ENCODE measurements at regions not wholly inside any gene's neighbourhood (a gene's known extent, or its start where the extent isn't known, plus 50 kb on each side); places are given as distances from the start of the nearest gene placed in this dataset.
A peak's percentile ranks its signal among the peaks of the same experiment; 100 is the strongest.

DNA sequence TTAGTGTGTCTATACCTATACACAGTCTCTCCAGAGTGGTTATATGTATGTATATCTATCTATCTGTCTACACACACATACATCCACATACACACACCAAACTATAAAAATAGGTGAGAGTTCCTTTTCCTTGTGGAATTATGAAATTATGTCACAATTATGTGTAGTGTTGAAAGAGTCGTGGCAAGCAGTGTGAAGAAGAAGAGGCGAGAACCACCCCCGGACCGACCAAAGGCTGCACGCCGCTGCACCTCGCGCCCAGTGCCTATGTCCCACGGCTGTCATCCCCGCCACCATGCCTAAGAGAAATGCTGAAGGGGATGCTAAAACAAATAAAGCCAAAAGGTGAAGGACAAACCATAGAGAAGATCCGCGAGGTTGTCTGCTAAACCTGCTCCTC is 95.0 kb upstream of the RAP2B start:
- Histone ChIP-seq H2BK12ac (ENCODE audit: low read length in 2 of 2) (no peak overlapping the region), H4K91ac (ENCODE audit: low read length) (no peak overlapping the region), H3K4ac (ENCODE audit: low read depth in 1 of 2, low read length in 2 of 2) (no peak overlapping the region), H3K9ac (ENCODE audit: low read length) (no peak overlapping the region), H2BK5ac (ENCODE audit: low read depth, low read length, poor library complexity, severe bottlenecking) (no peak overlapping the region), H3K27me3 (ENCODE audit: control insufficient read depth in 1 of 2, insufficient read depth in 1 of 2, low read length in 2 of 2) (no peaks in the 10 kb centered on the region), H2AK5ac (ENCODE audit: low read length, severe bottlenecking) (no peak overlapping the region), H3K79me1 (replicated peaks; ENCODE audit: low read length, poor library complexity, severe bottlenecking) (no peaks in the 10 kb centered on the region), H2BK120ac (ENCODE audit: low read depth, low read length) (no peak overlapping the region), H3K4me2 (ENCODE audit: low read length, poor library complexity, severe bottlenecking) (no peak overlapping the region), H3K18ac (ENCODE audit: low read depth in 1 of 2, low read length in 2 of 2) (no peak overlapping the region), H3K23ac (ENCODE audit: low read length in 2 of 2) (no peak overlapping the region), H3K14ac (ENCODE audit: low read length in 2 of 2) (no peak overlapping the region), H4K8ac (ENCODE audit: low read length) (no peak overlapping the region), H3K9me3 (ENCODE audit: control insufficient read depth, low read length) (no peaks in the 10 kb centered on the region), H3K36me3 (ENCODE audit: control insufficient read depth in 1 of 2, insufficient read depth in 2 of 2, low read depth in 1 of 2, low read length in 2 of 2) (no peaks in the 10 kb centered on the region), H2BK15ac (ENCODE audit: low read depth, poor library complexity, severe bottlenecking) (no peak overlapping the region), H3K27ac (ENCODE audit: low read length, poor library complexity, severe bottlenecking) (no peak overlapping the region), H3K4me3 (ENCODE audit: insufficient read depth in 1 of 2, low read depth in 1 of 2, low read length in 2 of 2) (no peak overlapping the region), H3K4me1 (ENCODE audit: control insufficient read depth, insufficient read depth, low read depth, low read length) (no peaks in the 10 kb centered on the region), H2AFZ (ENCODE audit: low read depth, low read length) (no peak overlapping the region)
- WGBS = 96% methylated on average over 12 of the region's 12 CpGs
- DNase-seq = no peak

DNA sequence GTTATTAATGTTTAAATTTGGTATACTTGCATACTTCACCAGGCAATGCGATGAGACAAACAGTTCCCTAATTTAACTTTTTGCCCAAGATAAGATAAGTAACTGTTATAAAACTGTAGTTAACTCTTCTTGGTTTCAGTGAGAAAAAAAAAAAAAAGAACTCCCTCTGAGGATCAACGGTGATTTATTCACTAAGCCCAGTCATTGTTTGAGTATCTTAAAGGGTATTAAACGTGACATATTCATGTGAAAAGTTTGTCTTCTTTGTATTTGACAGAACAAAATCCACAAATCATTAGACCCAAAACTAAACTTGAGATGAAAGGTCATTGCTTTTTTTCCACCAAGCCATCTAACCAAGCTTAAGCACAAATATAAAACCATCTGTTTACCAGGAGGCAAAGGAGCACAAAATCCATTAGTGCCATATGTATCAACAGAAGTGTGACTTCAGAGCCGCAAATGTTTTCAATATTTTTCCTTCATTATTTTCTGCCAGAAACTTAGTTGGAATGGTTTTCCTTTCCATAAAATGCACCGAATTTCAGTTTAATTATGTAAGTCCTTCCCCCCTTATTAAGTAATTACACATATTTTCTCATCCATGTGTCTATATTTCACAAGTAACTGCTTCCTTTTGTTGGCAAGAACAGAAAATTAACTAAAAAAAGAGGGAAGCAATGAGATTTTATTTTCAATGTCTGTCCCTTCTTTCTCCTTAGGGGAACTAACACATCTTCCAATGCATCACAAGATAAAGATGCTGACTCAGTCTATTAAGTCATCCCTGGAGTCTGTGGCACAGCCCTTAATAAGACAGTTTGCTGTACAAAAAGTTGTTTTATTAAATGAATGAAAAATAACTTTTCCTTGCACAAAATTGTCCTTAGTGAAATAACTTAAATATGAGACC is 92.2 kb upstream of the RAP2B start:
- Histone ChIP-seq H2BK5ac (ENCODE audit: low read depth, low read length, poor library complexity, severe bottlenecking) (no peak overlapping the region), H4K8ac (ENCODE audit: low read length) (no peak overlapping the region), H3K27ac (ENCODE audit: low read length, poor library complexity, severe bottlenecking) (no peak overlapping the region), H3K4me3 (ENCODE audit: insufficient read depth in 1 of 2, low read depth in 1 of 2, low read length in 2 of 2) (peak overlapping the region in 1 of 2 experiments; percentile 27), H3K9ac (ENCODE audit: low read length) (peak overlapping the region; percentile 84), H2BK12ac (ENCODE audit: low read length in 2 of 2) (no peak overlapping the region), H3K79me1 (replicated peaks; ENCODE audit: low read length, poor library complexity, severe bottlenecking) (no peaks in the 10 kb centered on the region), H3K18ac (ENCODE audit: low read depth in 1 of 2, low read length in 2 of 2) (no peak overlapping the region), H3K4ac (ENCODE audit: low read depth in 1 of 2, low read length in 2 of 2) (no peak overlapping the region), H2BK120ac (ENCODE audit: low read depth, low read length) (no peak overlapping the region), H2AFZ (ENCODE audit: low read depth, low read length) (no peak overlapping the region), H3K4me2 (ENCODE audit: low read length, poor library complexity, severe bottlenecking) (no peak overlapping the region), H3K14ac (ENCODE audit: low read length in 2 of 2) (no peak overlapping the region), H3K9me3 (ENCODE audit: control insufficient read depth, low read length) (no peaks in the 10 kb centered on the region), H2AK5ac (ENCODE audit: low read length, severe bottlenecking) (no peak overlapping the region), H3K27me3 (ENCODE audit: control insufficient read depth in 1 of 2, insufficient read depth in 1 of 2, low read length in 2 of 2) (no peaks in the 10 kb centered on the region), H3K36me3 (ENCODE audit: control insufficient read depth in 1 of 2, insufficient read depth in 2 of 2, low read depth in 1 of 2, low read length in 2 of 2) (no peaks in the 10 kb centered on the region), H3K4me1 (ENCODE audit: control insufficient read depth, insufficient read depth, low read depth, low read length) (peaks cover 2% of the 10 kb centered on the region), H4K91ac (ENCODE audit: low read length) (no peak overlapping the region), H3K23ac (ENCODE audit: low read length in 2 of 2) (no peak overlapping the region), H2BK15ac (ENCODE audit: low read depth, poor library complexity, severe bottlenecking) (no peak overlapping the region)
- 60% methylated on average over 4 of the region's 5 CpGs for WGBS
- peak; percentile 65 for DNase-seq

DNA sequence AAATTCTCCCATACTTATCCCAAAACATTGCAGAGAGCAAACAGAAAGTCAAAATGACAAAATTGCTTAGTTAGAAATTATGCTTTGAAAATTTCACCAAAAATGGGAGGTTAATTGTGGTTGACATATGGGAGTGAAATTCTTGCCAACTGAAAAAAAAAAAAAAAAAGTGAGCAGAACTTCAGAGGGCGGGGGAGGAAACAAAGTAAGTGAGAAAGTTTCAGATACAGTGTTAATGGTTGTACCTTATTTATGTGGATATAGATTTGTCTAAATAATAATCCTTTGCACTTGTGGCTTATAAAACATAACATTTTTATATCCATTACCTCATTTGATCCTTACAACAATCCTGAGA is 91.5 kb upstream of the RAP2B start:
- 100% methylated on average over 1 of the region's 1 CpG for WGBS
- H2BK120ac ChIP-seq (ENCODE audit: low read depth, low read length) = no peak overlapping the region
- H3K9me3 ChIP-seq (ENCODE audit: control insufficient read depth, low read length) = no peaks in the 10 kb centered on the region
- H2AK5ac ChIP-seq (ENCODE audit: low read length, severe bottlenecking) = no peak overlapping the region
- no peak overlapping the region for H2BK5ac ChIP-seq (ENCODE audit: low read depth, low read length, poor library complexity, severe bottlenecking)
- no peaks in the 10 kb centered on the region for H3K79me1 ChIP-seq (replicated peaks; ENCODE audit: low read length, poor library complexity, severe bottlenecking)
- H3K9ac ChIP-seq (ENCODE audit: low read length) = peak overlapping the region; percentile 84
- no peak overlapping the region for H3K4ac ChIP-seq (ENCODE audit: low read depth in 1 of 2, low read length in 2 of 2)
- H4K91ac ChIP-seq (ENCODE audit: low read length) = no peak overlapping the region
- H3K36me3 ChIP-seq (ENCODE audit: control insufficient read depth in 1 of 2, insufficient read depth in 2 of 2, low read depth in 1 of 2, low read length in 2 of 2) = no peaks in the 10 kb centered on the region
- H2AFZ ChIP-seq (ENCODE audit: low read depth, low read length) = no peak overlapping the region
- no peak overlapping the region for H4K8ac ChIP-seq (ENCODE audit: low read length)
- H3K4me2 ChIP-seq (ENCODE audit: low read length, poor library complexity, severe bottlenecking) = no peak overlapping the region
- H3K27ac ChIP-seq (ENCODE audit: low read length, poor library complexity, severe bottlenecking) = no peak overlapping the region
- H3K18ac ChIP-seq (ENCODE audit: low read depth in 1 of 2, low read length in 2 of 2) = no peak overlapping the region
- no peak overlapping the region for H2BK15ac ChIP-seq (ENCODE audit: low read depth, poor library complexity, severe bottlenecking)
- H3K4me1 ChIP-seq (ENCODE audit: control insufficient read depth, insufficient read depth, low read depth, low read length) = peaks cover 2% of the 10 kb centered on the region
- DNase-seq = no peak
- H2BK12ac ChIP-seq (ENCODE audit: low read length in 2 of 2) = no peak overlapping the region
- no peak overlapping the region for H3K4me3 ChIP-seq (ENCODE audit: insufficient read depth in 1 of 2, low read depth in 1 of 2, low read length in 2 of 2)
- H3K14ac ChIP-seq (ENCODE audit: low read length in 2 of 2) = no peak overlapping the region
- no peaks in the 10 kb centered on the region for H3K27me3 ChIP-seq (ENCODE audit: control insufficient read depth in 1 of 2, insufficient read depth in 1 of 2, low read length in 2 of 2)
- H3K23ac ChIP-seq (ENCODE audit: low read length in 2 of 2) = no peak overlapping the region

DNA sequence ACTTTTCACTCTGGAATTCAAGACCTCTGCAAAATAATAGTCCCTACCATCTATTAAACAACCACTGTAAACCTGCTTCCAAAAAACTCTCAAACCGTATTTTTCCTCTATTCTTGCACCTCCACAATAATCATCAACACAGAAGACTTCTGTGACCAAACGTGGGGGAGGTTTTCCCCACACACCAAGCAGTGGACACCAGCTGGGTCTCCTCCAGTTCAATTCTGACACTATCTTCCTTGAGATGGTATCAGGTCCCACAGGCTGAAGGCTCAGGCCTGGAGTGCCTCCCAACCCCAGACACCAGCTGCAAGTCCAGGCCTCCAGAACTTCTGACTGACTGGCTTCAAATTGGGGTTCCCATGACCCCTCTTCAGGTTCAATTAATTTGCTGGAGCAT is 89.6 kb upstream of the RAP2B start:
- H3K79me1 ChIP-seq (replicated peaks; ENCODE audit: low read length, poor library complexity, severe bottlenecking) = no peaks in the 10 kb centered on the region
- no peaks in the 10 kb centered on the region for H3K9me3 ChIP-seq (ENCODE audit: control insufficient read depth, low read length)
- 92% methylated on average over 2 of the region's 2 CpGs for WGBS
- H3K18ac ChIP-seq (ENCODE audit: low read depth in 1 of 2, low read length in 2 of 2) = no peak overlapping the region
- no peak overlapping the region for H3K4me2 ChIP-seq (ENCODE audit: low read length, poor library complexity, severe bottlenecking)
- H2BK120ac ChIP-seq (ENCODE audit: low read depth, low read length) = no peak overlapping the region
- H3K23ac ChIP-seq (ENCODE audit: low read length in 2 of 2) = no peak overlapping the region
- H3K14ac ChIP-seq (ENCODE audit: low read length in 2 of 2) = no peak overlapping the region
- no peak overlapping the region for H2AFZ ChIP-seq (ENCODE audit: low read depth, low read length)
- H3K9ac ChIP-seq (ENCODE audit: low read length) = no peak overlapping the region
- no peak for DNase-seq
- no peak overlapping the region for H3K4ac ChIP-seq (ENCODE audit: low read depth in 1 of 2, low read length in 2 of 2)
- peaks cover 2% of the 10 kb centered on the region for H3K4me1 ChIP-seq (ENCODE audit: control insufficient read depth, insufficient read depth, low read depth, low read length)
- H3K27me3 ChIP-seq (ENCODE audit: control insufficient read depth in 1 of 2, insufficient read depth in 1 of 2, low read length in 2 of 2) = no peaks in the 10 kb centered on the region
- no peak overlapping the region for H4K91ac ChIP-seq (ENCODE audit: low read length)
- H4K8ac ChIP-seq (ENCODE audit: low read length) = no peak overlapping the region
- H2AK5ac ChIP-seq (ENCODE audit: low read length, severe bottlenecking) = peak overlapping the region; percentile 73
- no peaks in the 10 kb centered on the region for H3K36me3 ChIP-seq (ENCODE audit: control insufficient read depth in 1 of 2, insufficient read depth in 2 of 2, low read depth in 1 of 2, low read length in 2 of 2)
- H2BK15ac ChIP-seq (ENCODE audit: low read depth, poor library complexity, severe bottlenecking) = no peak overlapping the region
- no peak overlapping the region for H2BK5ac ChIP-seq (ENCODE audit: low read depth, low read length, poor library complexity, severe bottlenecking)
- no peak overlapping the region for H3K4me3 ChIP-seq (ENCODE audit: insufficient read depth in 1 of 2, low read depth in 1 of 2, low read length in 2 of 2)
- no peak overlapping the region for H3K27ac ChIP-seq (ENCODE audit: low read length, poor library complexity, severe bottlenecking)
- no peak overlapping the region for H2BK12ac ChIP-seq (ENCODE audit: low read length in 2 of 2)
